Natural killer cell (primary cell): ENCODE measurements at regions not wholly inside any gene's neighbourhood (a gene's known extent, or its start where the extent isn't known, plus 50 kb on each side); places are given as distances from the start of the nearest gene placed in this dataset.
"Not testable (repeated sequence)": the region's sequence is repeated elsewhere in the genome, so short reads cannot be mapped to it uniquely, and the experiment has no call there.

Experiments used
- ATAC-seq, 3 donors: fragments of 150-1000 bp in 2 of 3; fragments of 200-7000 bp in 1 of 3; cut with Tn5 transposase; 1 replicate in 1 of 3; 2 replicates in 2 of 3; pipeline ENCODE4 v1.10.0; 2021; ENCODE audit warnings: mild to moderate bottlenecking in 2 of 3, moderate library complexity in 2 of 3
- DNase-seq, 2 donors: peaks; one replicate each; pipeline versions ENCODE4 v3.0.0 to v3.0.0-alpha.2; 2013 to 2021; ENCODE audit warnings: mixed read lengths in 1 of 2
- H3K27ac ChIP-seq: one replicate; pipeline ENCODE4 v1.5.1; 2013; ENCODE audit warnings: mild to moderate bottlenecking, low read length
- H3K27me3 ChIP-seq: one replicate; pipeline ENCODE4 v1.6.1; 2013; ENCODE audit warnings: low read length; ENCODE audit not compliant: control insufficient read depth, insufficient read depth
- H3K36me3 ChIP-seq: one replicate; pipeline ENCODE4 v1.6.1; 2013; ENCODE audit warnings: low read length; ENCODE audit not compliant: control insufficient read depth, insufficient read depth
- H3K4me1 ChIP-seq: one replicate; pipeline ENCODE4 v1.6.1; 2013; ENCODE audit warnings: low read length; ENCODE audit not compliant: control insufficient read depth, insufficient read depth
- H3K4me3 ChIP-seq: one replicate; pipeline ENCODE4 v1.5.1; 2013; ENCODE audit warnings: low read length
- H3K9me3 ChIP-seq: one replicate; pipeline ENCODE4 v1.6.1; 2013; ENCODE audit warnings: low read length; ENCODE audit not compliant: control insufficient read depth, insufficient read depth
- H3K27ac Mint-ChIP-seq, 2 donors: one replicate each; pipeline ENCODE4 v1.8.0; 2022; ENCODE audit warnings: mild to moderate bottlenecking in 2 of 2, mixed read lengths in 2 of 2, moderate library complexity in 1 of 2
- H3K27me3 Mint-ChIP-seq, 2 donors: one replicate each; pipeline ENCODE4 v1.8.0; 2022; ENCODE audit warnings: low read depth in 2 of 2, mixed read lengths in 2 of 2
- H3K36me3 Mint-ChIP-seq: one replicate; pipeline ENCODE4 v1.8.0; 2022; ENCODE audit warnings: mixed read lengths
- H3K4me1 Mint-ChIP-seq, 2 donors: one replicate each; pipeline ENCODE4 v1.8.0; 2022; ENCODE audit warnings: mixed read lengths in 2 of 2
- H3K4me3 Mint-ChIP-seq: one replicate; pipeline ENCODE4 v1.8.0; 2022; ENCODE audit warnings: mild to moderate bottlenecking, moderate library complexity, mixed read lengths
- H3K9me3 Mint-ChIP-seq, 2 donors: one replicate each; pipeline ENCODE4 v1.8.0; 2022; ENCODE audit warnings: mixed read lengths in 2 of 2
- CTCF ChIP-seq: fragments of 200-600 bp; IDR thresholded peaks from one replicate; pipeline ENCODE4 v1.8.0; 2022; ENCODE audit warnings: antibody characterized with exemption
- WGBS: methylation state at CpG from one replicate; pipeline ENCODE4 v1.1.7; 2013; ENCODE audit warnings: missing lambda C conversion rate; ENCODE audit not compliant: insufficient coverage; 5-methylcytosine and 5-hydroxymethylcytosine counted together
- intact Hi-C: fragments of 100-400 bp; cut with micrococcal nuclease; formaldehyde crosslinking; loops from one replicate; pipeline ENCODE4 v1.14.2; 2022

GRCh38 chr18:76273956-76274355 is 221.1 kb downstream of the ZNF516 start:
- Histone ChIP-seq H3K27ac (no peak overlapping the region), H3K27me3 (peaks cover 2% of the 10 kb centered on the region), H3K9me3 (no peaks in the 10 kb centered on the region), H3K36me3 (no peaks in the 10 kb centered on the region), H3K4me1 (no peaks in the 10 kb centered on the region), H3K4me3 (no peak overlapping the region)
- Mint-ChIP-seq H3K27me3 (peaks cover 0 to 12% of the 10 kb centered on the region in 2 donors), H3K36me3 (no peaks in the 10 kb centered on the region), H3K4me1 (no peaks in the 10 kb centered on the region), H3K27ac (no peak overlapping the region), H3K9me3 (no peaks in the 10 kb centered on the region), H3K4me3 (no peak overlapping the region)
- ATAC-seq (no peak), DNase-seq (no peak)
- TF ChIP-seq CTCF: no peak
- intact Hi-C loops: no loop called here
- 86% methylated on average over 6 of the region's 6 CpGs for WGBS

GRCh38 chr18:76273036-76273545 is 222.0 kb downstream of the ZNF516 start:
- Mint-ChIP-seq H3K9me3 (no peaks in the 10 kb centered on the region), H3K4me1 (no peaks in the 10 kb centered on the region)

GRCh38 chr18:76267423-76267822 is 227.6 kb downstream of the ZNF516 start:
- H3K4me3 Mint-ChIP-seq, H3K9me3 Mint-ChIP-seq, H3K27me3 ChIP-seq, DNase-seq, H3K4me1 ChIP-seq, ATAC-seq, H3K36me3 Mint-ChIP-seq, H3K27ac ChIP-seq, H3K4me1 Mint-ChIP-seq, H3K9me3 ChIP-seq, H3K4me3 ChIP-seq, intact Hi-C loops, H3K27me3 Mint-ChIP-seq, H3K36me3 ChIP-seq, H3K27ac Mint-ChIP-seq: not testable (repeated sequence)
- WGBS: 82% methylated on average over 5 of the region's 6 CpGs

More at GRCh38 chr18:76273036-76273545, 222.0 kb downstream of the ZNF516 start:
- no peaks in the 10 kb centered on the region for H3K36me3 Mint-ChIP-seq
- H3K27ac Mint-ChIP-seq: no peak overlapping the region
- Histone ChIP-seq H3K4me3 (no peak overlapping the region), H3K9me3 (no peaks in the 10 kb centered on the region), H3K36me3 (no peaks in the 10 kb centered on the region), H3K27ac (no peak overlapping the region), H3K4me1 (no peaks in the 10 kb centered on the region), H3K27me3 (peaks cover 2% of the 10 kb centered on the region)
- DNase-seq (no peak), ATAC-seq (no peak)
- TF ChIP-seq CTCF: no peak
- H3K4me3 Mint-ChIP-seq: no peak overlapping the region
- peaks cover 0 to 12% of the 10 kb centered on the region in 2 donors for H3K27me3 Mint-ChIP-seq
- WGBS: 94% methylated on average over 23 of the region's 23 CpGs
- intact Hi-C loops: no loop called here

- peaks cover 2% of the 10 kb centered on the region for H3K27me3 ChIP-seq
- no peaks in the 10 kb centered on the region for H3K9me3 ChIP-seq
- 95% methylated on average over 7 of the region's 9 CpGs for WGBS
- H3K27me3 Mint-ChIP-seq: no peaks in the 10 kb centered on the region
- intact Hi-C loops: no loop called here
- DNase-seq (no peak), ATAC-seq (no peak)
- H3K4me1 Mint-ChIP-seq: no peaks in the 10 kb centered on the region
- H3K36me3 ChIP-seq: no peaks in the 10 kb centered on the region
- H3K4me1 ChIP-seq: no peaks in the 10 kb centered on the region
- no peaks in the 10 kb centered on the region for H3K9me3 Mint-ChIP-seq
- no peak overlapping the region for H3K4me3 Mint-ChIP-seq
- H3K36me3 Mint-ChIP-seq: no peaks in the 10 kb centered on the region
- H3K4me3 ChIP-seq: no peak overlapping the region
- H3K27ac ChIP-seq: no peak overlapping the region
- H3K27ac Mint-ChIP-seq: no peak overlapping the region
- no peak for TF ChIP-seq CTCF
Measured at GRCh38 chr18:76266236-76266991, 228.6 kb downstream of the ZNF516 start.
